Gastroesophageal sphincter (tissue), 3 donors: ENCODE measurements at regions not wholly inside any gene's neighbourhood (a gene's known extent, or its start where the extent isn't known, plus 50 kb on each side); places are given as distances from the start of the nearest gene placed in this dataset.

Source experiments
- CTCF ChIP-seq, 4 experiments: fragments of 200-600 bp in 2 of 4; fragments of 450-650 bp in 2 of 4; sonication (generic) in 1 of 4; IDR thresholded peaks; one replicate each; pipeline ENCODE4 v1.5.1; 2017 to 2019; ENCODE audit warnings: antibody characterized with exemption in 4 of 4, mild to moderate bottlenecking in 2 of 4, moderate library complexity in 2 of 4
- EP300 ChIP-seq: sonication (generic); formaldehyde crosslinking; IDR thresholded peaks from one replicate; pipeline ENCODE4 v1.6.1; 2017; ENCODE audit warnings: antibody characterized with exemption, mild to moderate bottlenecking
- POLR2A ChIP-seq, 2 donors: fragments of 450-650 bp; IDR thresholded peaks; one replicate each; pipeline ENCODE4 v1.6.1; 2017; ENCODE audit warnings: antibody characterized with exemption in 2 of 2, mild to moderate bottlenecking in 2 of 2, moderate library complexity in 1 of 2

- TF ChIP-seq CTCF (IDR thresholded peaks at IDR 0.05): no peak
- no peak for TF ChIP-seq EP300
- no peak for TF ChIP-seq POLR2A (IDR thresholded peaks at IDR 0.05)
Measured at GRCh38 chr5:124457901-124458300, 288.5 kb downstream of the ZNF608 start.
